Mononuclear cell (primary cell): ENCODE measurements at regions not wholly inside any gene's neighbourhood (a gene's known extent, or its start where the extent isn't known, plus 50 kb on each side); places are given as distances from the start of the nearest gene placed in this dataset.

Experiments
- H3K27me3 ChIP-seq: 2 replicates; pipeline ENCODE4 v1.6.0; 2011; ENCODE audit warnings: low read length, control low read depth; ENCODE audit not compliant: insufficient read depth
- H3K4me1 ChIP-seq: 2 replicates; pipeline ENCODE4 v1.5.1; 2011; ENCODE audit warnings: mild to moderate bottlenecking, low read length, control low read depth; ENCODE audit not compliant: insufficient read depth
- H3K4me3 ChIP-seq: 2 replicates; pipeline ENCODE4 v1.5.1; 2011; ENCODE audit warnings: mild to moderate bottlenecking, low read length, moderate library complexity
- H3K9me3 ChIP-seq: 2 replicates; pipeline ENCODE4 v1.5.1; 2011; ENCODE audit warnings: low read depth, mild to moderate bottlenecking, control low read depth, low read length

DNA sequence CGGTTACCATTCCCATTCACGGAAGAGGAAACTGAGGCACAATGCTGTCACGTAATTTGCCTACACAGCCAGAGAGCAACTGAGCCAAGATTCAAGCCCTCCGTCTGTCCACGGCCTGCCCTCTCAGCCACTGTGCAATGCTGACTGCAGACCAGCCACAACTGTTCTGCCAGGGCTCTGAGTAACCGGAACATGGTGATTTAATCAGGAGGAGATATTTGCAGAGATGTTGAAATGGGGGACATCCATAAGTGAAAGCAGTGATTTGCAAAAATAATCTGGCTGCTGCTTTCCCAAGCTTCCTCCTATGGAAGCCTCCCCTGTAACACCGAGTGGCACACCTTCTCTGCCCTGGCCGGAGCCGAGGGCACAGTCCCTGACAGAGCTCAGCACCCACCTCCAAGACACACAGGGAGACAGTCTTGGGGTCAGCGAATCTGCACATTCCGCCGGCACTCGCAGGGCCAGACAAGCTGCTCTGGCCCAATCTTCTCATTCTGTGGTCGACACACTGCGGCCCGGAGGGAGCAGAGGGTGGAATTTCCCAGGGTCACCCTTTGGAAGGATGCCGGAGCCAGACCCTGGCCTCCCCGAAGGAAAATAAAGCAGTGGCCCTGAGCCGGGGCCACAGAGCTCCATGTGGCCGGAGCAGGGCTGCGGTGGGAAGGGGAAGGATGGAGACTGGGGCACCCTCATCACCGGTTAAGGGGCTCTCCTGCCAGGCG, 158.2 kb upstream of the DIO3 start:
- H3K9me3 ChIP-seq = no peaks in the 10 kb centered on the region
- H3K27me3 ChIP-seq = peaks cover 17% of the 10 kb centered on the region
- no peaks in the 10 kb centered on the region for H3K4me1 ChIP-seq
- H3K4me3 ChIP-seq = no peak overlapping the region

- H3K4me3 ChIP-seq = no peak overlapping the region
- H3K4me1 ChIP-seq = no peaks in the 10 kb centered on the region
- H3K9me3 ChIP-seq = no peaks in the 10 kb centered on the region
- H3K27me3 ChIP-seq = peaks cover 17% of the 10 kb centered on the region
These were observed 156.7 kb upstream of the DIO3 start for GRCh38 chr14:101404426-101405170.

DNA sequence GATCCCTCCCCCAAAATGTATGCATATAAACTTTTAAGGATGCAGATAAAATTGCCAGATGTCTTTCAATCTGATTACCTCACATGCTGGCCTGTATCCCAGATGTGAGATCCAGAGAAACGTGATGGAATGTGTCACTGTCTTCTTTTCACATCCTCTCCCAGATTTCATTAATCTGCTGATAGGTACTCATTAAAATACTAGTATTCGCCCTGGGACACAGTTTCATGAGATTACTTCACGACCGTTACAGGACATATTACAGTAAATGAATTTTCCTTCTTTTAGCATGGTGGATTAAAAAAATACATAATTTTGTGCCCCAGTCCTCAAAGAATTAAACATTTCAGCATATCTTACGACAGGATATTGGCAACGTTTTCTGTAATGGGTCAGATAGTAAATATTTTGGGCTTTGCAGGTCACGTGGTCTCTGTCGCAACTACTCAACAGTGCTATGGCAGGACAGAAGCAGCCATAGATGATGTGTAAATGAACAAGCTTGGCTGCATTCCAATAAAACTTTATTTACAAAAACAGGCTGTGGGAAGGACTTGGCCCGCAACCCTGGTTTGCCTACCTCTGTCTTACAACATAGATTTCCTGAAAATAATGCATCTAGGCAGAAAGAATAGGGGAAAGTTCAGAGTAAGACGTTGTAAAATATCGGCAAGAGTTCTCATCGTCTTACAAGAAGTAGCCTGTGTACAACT, 156.0 kb upstream of the DIO3 start:
- Histone ChIP-seq H3K4me1 (no peaks in the 10 kb centered on the region), H3K27me3 (peaks cover 14% of the 10 kb centered on the region), H3K9me3 (no peaks in the 10 kb centered on the region), H3K4me3 (no peak overlapping the region)

DNA sequence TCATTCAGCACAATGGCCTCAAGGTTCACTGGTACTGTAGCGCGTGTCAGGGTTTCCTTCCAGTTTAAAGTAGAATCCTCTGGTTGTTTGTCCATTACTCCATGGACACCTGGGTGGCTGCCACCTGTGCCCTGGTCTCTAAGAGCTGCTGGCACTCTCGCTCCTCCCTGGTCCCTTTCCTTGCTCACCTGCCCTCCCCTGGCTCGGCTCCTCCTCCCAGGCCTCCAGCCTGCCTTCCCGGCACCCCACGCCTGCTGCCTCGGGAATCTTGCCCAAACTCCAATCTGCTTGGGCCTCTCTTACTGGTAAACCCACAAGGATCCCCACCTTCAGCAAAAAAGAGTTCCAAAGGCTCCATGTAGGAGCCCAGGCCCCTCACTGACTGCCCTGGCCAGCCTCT, 154.4 kb upstream of the DIO3 start:
- H3K4me1 ChIP-seq = no peaks in the 10 kb centered on the region
- peaks cover 2% of the 10 kb centered on the region for H3K27me3 ChIP-seq
- H3K4me3 ChIP-seq = no peak overlapping the region
- H3K9me3 ChIP-seq = no peaks in the 10 kb centered on the region

- Histone ChIP-seq H3K4me3 (no peak overlapping the region), H3K9me3 (no peaks in the 10 kb centered on the region), H3K27me3 (peaks cover 2% of the 10 kb centered on the region), H3K4me1 (no peaks in the 10 kb centered on the region)
These were observed 154.0 kb upstream of the DIO3 start for GRCh38 chr14:101407328-101407727.

GRCh38 chr14:101408077-101408831, 153.0 kb upstream of the DIO3 start:
- H3K9me3 ChIP-seq = no peaks in the 10 kb centered on the region
- no peaks in the 10 kb centered on the region for H3K27me3 ChIP-seq
- H3K4me3 ChIP-seq = no peak overlapping the region
- H3K4me1 ChIP-seq = no peaks in the 10 kb centered on the region

DNA sequence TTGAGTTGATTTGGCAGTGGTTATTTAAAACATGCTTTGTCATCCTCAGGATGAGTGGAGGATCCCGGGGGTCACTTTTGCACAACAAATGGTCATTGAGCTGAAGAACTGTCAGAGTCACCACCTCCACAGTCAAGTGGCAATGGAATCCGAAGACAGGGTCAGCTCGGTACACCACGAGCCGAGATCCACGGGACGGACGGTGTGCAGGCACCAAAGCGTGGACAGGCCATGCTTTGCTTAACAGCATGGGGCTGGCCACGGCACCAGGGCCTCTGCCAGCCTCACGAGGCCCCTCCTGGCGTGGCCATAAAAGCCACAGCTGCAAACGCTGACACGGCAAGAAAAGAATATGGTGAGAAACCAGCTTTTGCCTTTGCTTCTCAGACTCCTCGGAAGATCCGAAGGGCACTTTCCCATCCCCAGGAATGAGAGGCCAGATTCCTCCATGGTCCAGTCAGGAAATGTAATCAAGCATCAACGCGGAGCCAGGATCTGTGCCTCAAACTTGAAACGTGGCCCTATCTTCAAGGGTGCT, 152.2 kb upstream of the DIO3 start:
- no peaks in the 10 kb centered on the region for H3K4me1 ChIP-seq
- H3K27me3 ChIP-seq = no peaks in the 10 kb centered on the region
- no peaks in the 10 kb centered on the region for H3K9me3 ChIP-seq
- no peak overlapping the region for H3K4me3 ChIP-seq

DNA sequence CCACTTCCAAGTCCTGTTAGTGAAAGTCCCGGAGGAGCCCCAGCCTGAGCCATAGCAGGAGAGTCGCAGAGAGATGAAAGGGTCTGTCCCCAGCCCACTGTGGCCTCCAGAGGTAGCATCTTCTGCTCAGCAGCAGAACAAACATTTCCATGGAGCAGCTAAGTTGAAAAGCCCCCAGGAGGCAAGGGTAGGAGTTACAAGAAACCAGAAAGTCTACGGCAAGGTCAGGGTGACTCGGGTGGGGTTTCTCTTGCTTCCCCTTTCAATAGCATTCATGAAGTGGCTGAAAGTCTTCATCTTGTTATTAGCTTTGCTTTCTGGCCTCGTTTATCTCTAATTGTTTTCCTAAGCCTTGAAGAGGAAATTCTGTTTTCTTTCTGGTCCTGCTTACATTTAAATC, 151.2 kb upstream of the DIO3 start:
- no peak overlapping the region for H3K4me3 ChIP-seq
- no peaks in the 10 kb centered on the region for H3K27me3 ChIP-seq
- H3K4me1 ChIP-seq = no peaks in the 10 kb centered on the region
- no peaks in the 10 kb centered on the region for H3K9me3 ChIP-seq

- Histone ChIP-seq H3K4me3 (no peak overlapping the region), H3K27me3 (peaks cover 6% of the 10 kb centered on the region), H3K9me3 (no peaks in the 10 kb centered on the region), H3K4me1 (no peaks in the 10 kb centered on the region)
These were observed 150.1 kb upstream of the DIO3 start for GRCh38 chr14:101411151-101411550.

- Histone ChIP-seq H3K4me1 (no peaks in the 10 kb centered on the region), H3K9me3 (no peaks in the 10 kb centered on the region), H3K27me3 (peaks cover 7% of the 10 kb centered on the region), H3K4me3 (no peak overlapping the region)
These were observed 149.5 kb upstream of the DIO3 start for GRCh38 chr14:101411779-101412178.

- H3K9me3 ChIP-seq = no peaks in the 10 kb centered on the region
- H3K4me1 ChIP-seq = no peaks in the 10 kb centered on the region
- no peak overlapping the region for H3K4me3 ChIP-seq
- peaks cover 7% of the 10 kb centered on the region for H3K27me3 ChIP-seq
These were observed 148.6 kb upstream of the DIO3 start for GRCh38 chr14:101412739-101413138.

- Histone ChIP-seq H3K27me3 (peaks cover 17% of the 10 kb centered on the region), H3K4me3 (no peak overlapping the region), H3K4me1 (no peaks in the 10 kb centered on the region), H3K9me3 (no peaks in the 10 kb centered on the region)
These were observed 143.9 kb upstream of the DIO3 start for GRCh38 chr14:101417434-101417833.

DNA sequence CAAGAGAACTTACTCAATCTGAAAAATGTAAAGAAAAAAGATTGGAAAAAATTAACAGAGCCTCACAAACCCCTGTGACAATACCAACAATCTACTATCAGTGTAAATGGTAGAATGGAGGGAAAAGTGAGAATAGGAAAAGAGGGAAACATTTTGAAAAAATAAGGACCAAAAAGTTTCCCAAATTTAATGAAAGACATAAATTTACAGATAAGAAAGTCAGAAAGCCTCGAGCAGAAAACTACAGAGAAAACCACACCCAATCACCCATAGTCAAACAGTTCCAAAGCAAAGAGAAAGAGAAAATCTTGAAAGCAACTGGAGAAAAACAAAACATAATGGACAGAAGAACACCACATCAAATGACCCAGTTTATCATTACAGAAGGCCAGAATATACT, 142.7 kb upstream of the DIO3 start:
- Histone ChIP-seq H3K27me3 (peaks cover 23% of the 10 kb centered on the region), H3K4me3 (no peak overlapping the region), H3K4me1 (no peaks in the 10 kb centered on the region), H3K9me3 (no peaks in the 10 kb centered on the region)

DNA sequence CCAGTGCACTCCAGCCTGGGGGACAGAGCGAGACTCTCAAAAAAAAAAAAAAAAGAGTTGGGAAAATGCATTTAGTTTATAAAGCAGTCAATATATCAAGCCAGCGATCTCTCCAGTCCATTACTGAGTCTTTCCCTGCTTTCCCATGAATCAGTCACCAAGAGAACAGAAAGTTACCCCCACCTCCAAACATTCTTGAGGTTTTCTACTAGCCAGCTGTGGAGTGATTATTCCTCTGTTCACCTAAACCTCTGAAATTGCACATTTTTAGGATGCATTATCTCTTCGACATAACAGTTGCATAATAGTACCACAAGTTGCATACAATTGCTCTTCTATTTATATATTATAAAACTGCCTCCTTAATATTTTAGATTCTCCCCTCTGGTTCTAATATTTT, 134.8 kb upstream of the DIO3 start:
- peaks cover 10% of the 10 kb centered on the region for H3K9me3 ChIP-seq
- no peaks in the 10 kb centered on the region for H3K4me1 ChIP-seq
- H3K4me3 ChIP-seq = no peak overlapping the region
- peaks cover 17% of the 10 kb centered on the region for H3K27me3 ChIP-seq

- Histone ChIP-seq H3K4me3 (no peak overlapping the region), H3K4me1 (no peaks in the 10 kb centered on the region), H3K27me3 (peaks cover 24% of the 10 kb centered on the region)
These were observed 132.9 kb upstream of the DIO3 start for GRCh38 chr14:101428409-101428808.

More at GRCh38 chr14:101428409-101428808, 132.9 kb upstream of the DIO3 start:
- H3K9me3 ChIP-seq = peaks cover 10% of the 10 kb centered on the region
